ENCODE measurements at regions not wholly inside any gene's neighbourhood (a gene's known extent, or its start where the extent isn't known, plus 50 kb on each side); places are given as distances from the start of the nearest gene placed in this dataset.

- no peaks in the 10 kb centered on the region for H3K27me3 ChIP-seq
- H3K36me3 ChIP-seq: no peaks in the 10 kb centered on the region
- DNase-seq: no peak
- intact Hi-C loops (cut with DNase I): no loop called here
- no peak overlapping the region for H3K4me3 ChIP-seq
- H3K9me3 ChIP-seq: no peaks in the 10 kb centered on the region
- no peaks in the 10 kb centered on the region for H3K4me1 ChIP-seq
- no peak for ATAC-seq
- no peak for TF ChIP-seq CTCF (IDR thresholded peaks at IDR 0.05)
- TF ChIP-seq POLR2A (IDR thresholded peaks at IDR 0.05): no peak
- WGBS, 4 donors: 55 to 77% (median 73%) methylated on average over 5 of the region's 5 CpGs
- no peak overlapping the region for H3K27ac ChIP-seq
Measured at GRCh38 chr13:54004026-54004699, 975.5 kb downstream of the OLFM4 start.

GRCh38 chr13:54016542-54016941 is 987.9 kb downstream of the OLFM4 start:
- WGBS, 4 donors: 62 to 78% (median 77%) methylated on average over 1 of the region's 1 CpG
- intact Hi-C loops (cut with DNase I): no loop called here
- DNase-seq: no peak
- Histone ChIP-seq H3K9me3 (no peaks in the 10 kb centered on the region), H3K4me1 (no peaks in the 10 kb centered on the region), H3K4me3 (no peak overlapping the region), H3K27me3 (no peaks in the 10 kb centered on the region), H3K36me3 (no peaks in the 10 kb centered on the region), H3K27ac (no peak overlapping the region)
- no peak for ATAC-seq
- no peak for TF ChIP-seq POLR2A (IDR thresholded peaks at IDR 0.05)
- TF ChIP-seq CTCF (IDR thresholded peaks at IDR 0.05): no peak

- 74 to 86% (median 80%) methylated on average over 3 of the region's 3 CpGs for WGBS, 4 donors
- ATAC-seq: no peak
- no peak overlapping the region for H3K27ac ChIP-seq
- no peaks in the 10 kb centered on the region for H3K36me3 ChIP-seq
- intact Hi-C loops (cut with DNase I): no loop called here
- H3K9me3 ChIP-seq: peaks cover 0 to 2% (median 0%) of the 10 kb centered on the region in 12 donors
- DNase-seq: no peak
- H3K27me3 ChIP-seq: no peaks in the 10 kb centered on the region
- no peaks in the 10 kb centered on the region for H3K4me1 ChIP-seq
- TF ChIP-seq POLR2A (IDR thresholded peaks at IDR 0.05): no peak
- TF ChIP-seq CTCF (IDR thresholded peaks at IDR 0.05): no peak
- no peak overlapping the region for H3K4me3 ChIP-seq
Measured at GRCh38 chr13:54018485-54018884, 989.9 kb downstream of the OLFM4 start.

DNA sequence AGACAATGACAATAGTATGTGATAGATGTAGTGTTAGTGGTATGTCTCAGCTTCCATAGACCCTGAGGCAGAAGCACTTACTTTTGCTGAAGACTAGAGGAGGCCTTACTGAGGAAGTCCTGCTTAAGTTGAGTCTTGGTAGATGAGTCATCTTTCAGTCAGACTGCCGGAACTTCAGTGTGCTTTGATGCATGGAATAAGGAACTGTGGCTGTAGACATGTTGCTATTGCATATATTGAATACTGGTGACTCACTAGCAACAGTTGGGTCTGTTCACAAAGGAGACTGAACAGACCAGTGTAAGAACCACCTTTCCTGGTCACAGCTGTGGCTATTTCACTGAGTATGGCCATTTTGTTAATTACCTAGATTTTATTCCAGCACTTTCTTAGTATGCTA is 1000.6 kb downstream of the OLFM4 start:
- TF ChIP-seq CTCF (IDR thresholded peaks at IDR 0.05): no peak
- TF ChIP-seq POLR2A (IDR thresholded peaks at IDR 0.05): no peak
- no peak for ATAC-seq
- intact Hi-C loops (cut with DNase I): no loop called here
- Histone ChIP-seq H3K36me3 (no peaks in the 10 kb centered on the region), H3K27ac (no peak overlapping the region), H3K27me3 (no peaks in the 10 kb centered on the region), H3K9me3 (peaks cover 0 to 25% (median 5%) of the 10 kb centered on the region in 12 donors), H3K4me3 (no peak overlapping the region), H3K4me1 (no peaks in the 10 kb centered on the region)
- DNase-seq: no peak
- 46 to 74% (median 56%) methylated on average over 1 of the region's 1 CpG for WGBS, 4 donors

All from heart left ventricle (tissue), 16 donors.